ENCODE measurements at regions not wholly inside any gene's neighbourhood (a gene's known extent, or its start where the extent isn't known, plus 50 kb on each side); places are given as distances from the start of the nearest gene placed in this dataset.

GRCh38 chr20:48416002-48416401 lies 411.8 kb downstream of the PREX1 start:
- Histone ChIP-seq H3K27ac (no peak overlapping the region), H3K4me3 (no peak overlapping the region), H3K27me3 (no peaks in the 10 kb centered on the region), H3K4me1 (no peaks in the 10 kb centered on the region), H3K36me3 (no peaks in the 10 kb centered on the region), H3K9me3 (no peaks in the 10 kb centered on the region)
- DNase-seq, result no peak
- no peak for ATAC-seq
- intact Hi-C loops (cut with DNase I), result no loop called here
- TF ChIP-seq CTCF (IDR thresholded peaks at IDR 0.05) (no peak), POLR2A (IDR thresholded peaks at IDR 0.05) (no peak)
- WGBS (ENCODE audit: insufficient coverage, low coverage, low lambda C conversion rate, missing lambda C conversion rate), result 49% methylated on average over 5 of the region's 5 CpGs

- Histone ChIP-seq H3K9me3 (no peaks in the 10 kb centered on the region), H3K4me1 (no peaks in the 10 kb centered on the region), H3K27ac (no peak overlapping the region), H3K4me3 (no peak overlapping the region), H3K36me3 (no peaks in the 10 kb centered on the region), H3K27me3 (no peaks in the 10 kb centered on the region)
- 73% methylated on average over 1 of the region's 1 CpG for WGBS (ENCODE audit: insufficient coverage, low coverage, low lambda C conversion rate, missing lambda C conversion rate)
- DNase-seq, result no peak
- intact Hi-C loops (cut with DNase I), result no loop called here
- TF ChIP-seq CTCF (IDR thresholded peaks at IDR 0.05), result no peak
- no peak for TF ChIP-seq POLR2A (IDR thresholded peaks at IDR 0.05)
- no peak for ATAC-seq
These were observed 413.0 kb downstream of the PREX1 start for GRCh38 chr20:48414786-48415185.

- no peaks in the 10 kb centered on the region for H3K36me3 ChIP-seq
- no peaks in the 10 kb centered on the region for H3K27me3 ChIP-seq
- H3K4me3 ChIP-seq, result no peak overlapping the region
- no peak overlapping the region for H3K27ac ChIP-seq
- TF ChIP-seq POLR2A (IDR thresholded peaks at IDR 0.05) (no peak), CTCF (IDR thresholded peaks at IDR 0.05) (no peak)
- DNase-seq, result no peak
- 60% methylated on average over 3 of the region's 6 CpGs for WGBS (ENCODE audit: insufficient coverage, low coverage, low lambda C conversion rate, missing lambda C conversion rate)
- no peak for ATAC-seq
- H3K9me3 ChIP-seq, result no peaks in the 10 kb centered on the region
- H3K4me1 ChIP-seq, result no peaks in the 10 kb centered on the region
- intact Hi-C loops (cut with DNase I), result no loop called here
These were observed 415.8 kb downstream of the PREX1 start for GRCh38 chr20:48411919-48412522.

GRCh38 chr20:48411245-48411644 lies 416.6 kb downstream of the PREX1 start:
- DNase-seq (no peak), ATAC-seq (no peak)
- no peaks in the 10 kb centered on the region for H3K4me1 ChIP-seq
- intact Hi-C loops (cut with DNase I), result no loop called here
- no peak overlapping the region for H3K27ac ChIP-seq
- no peaks in the 10 kb centered on the region for H3K9me3 ChIP-seq
- TF ChIP-seq POLR2A (IDR thresholded peaks at IDR 0.05) (no peak), CTCF (IDR thresholded peaks at IDR 0.05) (no peak)
- 58% methylated on average over 2 of the region's 3 CpGs for WGBS (ENCODE audit: insufficient coverage, low coverage, low lambda C conversion rate, missing lambda C conversion rate)
- no peak overlapping the region for H3K4me3 ChIP-seq
- no peaks in the 10 kb centered on the region for H3K27me3 ChIP-seq
- H3K36me3 ChIP-seq, result no peaks in the 10 kb centered on the region

Data from right lobe of liver (tissue), 6 donors.